ENCODE measurements at regions not wholly inside any gene's neighbourhood (a gene's known extent, or its start where the extent isn't known, plus 50 kb on each side); places are given as distances from the start of the nearest gene placed in this dataset.

DNA sequence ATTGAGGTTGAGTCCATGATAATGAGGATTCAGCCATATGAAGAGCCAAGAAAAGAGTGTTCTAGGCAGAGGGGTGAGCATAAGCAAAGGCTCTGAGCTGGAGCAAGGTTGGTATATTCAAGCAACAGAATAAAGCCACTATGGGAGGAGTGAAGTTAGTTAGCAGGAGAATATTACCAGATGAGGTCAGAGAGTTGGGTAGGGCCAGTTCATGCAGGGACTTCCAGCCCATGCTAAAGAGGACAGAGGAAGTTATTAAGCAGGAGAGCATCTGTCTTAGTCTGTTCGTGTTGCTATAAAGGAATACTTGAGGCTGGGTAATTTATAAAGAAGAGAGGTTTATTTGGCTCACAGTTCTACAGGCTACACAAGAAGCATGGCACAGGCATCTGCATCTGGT is 57.1 kb upstream of the ATG10 start:
- no peak overlapping the region for H3K27ac ChIP-seq (ENCODE audit: low read length)
- H3K4me3 ChIP-seq (ENCODE audit: low read depth in 1 of 2, low read length in 2 of 2): no peak overlapping the region
- no peaks in the 10 kb centered on the region for H3K4me1 ChIP-seq (ENCODE audit: control insufficient read depth in 1 of 2, insufficient read depth in 2 of 2, low read length in 2 of 2)
- H3K36me3 ChIP-seq (ENCODE audit: control insufficient read depth in 1 of 2, insufficient read depth in 2 of 2, low read length in 2 of 2): no peaks in the 10 kb centered on the region
- no peaks in the 10 kb centered on the region for H3K27me3 ChIP-seq (ENCODE audit: low read depth, low read length)
- no peaks in the 10 kb centered on the region for H3K9me3 ChIP-seq (ENCODE audit: control insufficient read depth in 1 of 2, low read length in 2 of 2)

DNA sequence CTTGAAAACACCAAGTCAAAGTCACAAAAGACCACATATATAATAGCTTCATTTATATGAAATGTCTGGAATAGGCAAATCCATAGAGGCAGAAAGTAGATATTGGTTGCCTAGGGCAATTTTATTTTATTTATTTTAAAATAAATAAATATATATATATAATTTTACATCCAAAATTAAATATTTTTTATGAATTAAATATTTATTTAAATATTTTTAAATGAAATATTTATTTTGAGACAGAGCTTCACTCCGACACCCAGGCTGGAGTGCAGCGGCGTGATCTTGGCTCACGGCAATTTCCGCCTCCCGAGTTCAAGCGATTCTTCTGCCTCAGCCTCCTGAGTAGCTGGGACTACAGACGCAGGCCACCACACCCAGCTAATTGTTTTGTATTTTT is 58.9 kb upstream of the ATG10 start:
- Histone ChIP-seq H3K4me3 (ENCODE audit: low read depth in 1 of 2, low read length in 2 of 2) (no peak overlapping the region), H3K27ac (ENCODE audit: low read length) (no peak overlapping the region), H3K4me1 (ENCODE audit: control insufficient read depth in 1 of 2, insufficient read depth in 2 of 2, low read length in 2 of 2) (no peaks in the 10 kb centered on the region), H3K36me3 (ENCODE audit: control insufficient read depth in 1 of 2, insufficient read depth in 2 of 2, low read length in 2 of 2) (no peaks in the 10 kb centered on the region), H3K27me3 (ENCODE audit: low read depth, low read length) (no peaks in the 10 kb centered on the region), H3K9me3 (ENCODE audit: control insufficient read depth in 1 of 2, low read length in 2 of 2) (no peaks in the 10 kb centered on the region)

DNA sequence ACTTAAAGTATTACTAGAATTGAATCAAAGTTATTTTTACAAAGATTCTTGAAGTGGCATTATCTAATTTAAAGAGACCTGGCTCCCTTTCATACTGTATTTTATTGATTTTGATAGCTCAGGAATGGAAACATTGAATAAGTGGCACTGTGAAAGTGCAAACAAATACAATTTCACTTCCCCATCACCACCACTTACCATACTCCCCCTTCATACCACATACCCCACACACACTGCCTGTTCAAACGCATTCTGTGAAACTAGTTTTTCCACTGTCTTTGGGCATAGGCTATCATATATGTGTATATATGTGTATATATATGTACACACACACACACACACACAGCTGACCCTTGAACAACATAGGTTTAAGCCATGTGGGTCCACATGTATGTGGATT is 62.1 kb upstream of the ATG10 start:
- H3K9me3 ChIP-seq (ENCODE audit: control insufficient read depth in 1 of 2, low read length in 2 of 2): no peaks in the 10 kb centered on the region
- H3K4me1 ChIP-seq (ENCODE audit: control insufficient read depth in 1 of 2, insufficient read depth in 2 of 2, low read length in 2 of 2): no peaks in the 10 kb centered on the region
- H3K27ac ChIP-seq (ENCODE audit: low read length): no peak overlapping the region
- no peaks in the 10 kb centered on the region for H3K36me3 ChIP-seq (ENCODE audit: control insufficient read depth in 1 of 2, insufficient read depth in 2 of 2, low read length in 2 of 2)
- no peak overlapping the region for H3K4me3 ChIP-seq (ENCODE audit: low read depth in 1 of 2, low read length in 2 of 2)
- no peaks in the 10 kb centered on the region for H3K27me3 ChIP-seq (ENCODE audit: low read depth, low read length)

DNA sequence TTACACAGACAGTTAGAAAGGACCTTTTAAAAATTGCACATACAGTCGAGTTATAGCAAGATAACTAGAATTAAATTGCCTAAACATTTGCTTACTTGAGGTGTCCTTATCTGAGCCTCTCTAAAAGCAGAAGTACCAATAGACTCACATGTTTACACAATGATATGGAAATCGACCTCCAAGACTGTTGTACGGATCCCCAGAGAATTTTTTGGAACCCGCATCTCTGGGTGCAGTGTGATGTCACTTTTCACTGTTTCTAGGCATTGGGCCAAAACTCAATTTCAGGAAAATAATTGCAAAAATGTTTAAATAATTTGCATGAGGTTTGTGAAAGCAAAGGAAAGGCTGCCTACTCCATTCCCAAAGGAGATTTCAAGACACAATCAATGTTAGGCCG is 63.1 kb upstream of the ATG10 start:
- H3K27me3 ChIP-seq (ENCODE audit: low read depth, low read length): no peaks in the 10 kb centered on the region
- no peak overlapping the region for H3K27ac ChIP-seq (ENCODE audit: low read length)
- no peaks in the 10 kb centered on the region for H3K4me1 ChIP-seq (ENCODE audit: control insufficient read depth in 1 of 2, insufficient read depth in 2 of 2, low read length in 2 of 2)
- no peak overlapping the region for H3K4me3 ChIP-seq (ENCODE audit: low read depth in 1 of 2, low read length in 2 of 2)
- no peaks in the 10 kb centered on the region for H3K36me3 ChIP-seq (ENCODE audit: control insufficient read depth in 1 of 2, insufficient read depth in 2 of 2, low read length in 2 of 2)
- H3K9me3 ChIP-seq (ENCODE audit: control insufficient read depth in 1 of 2, low read length in 2 of 2): no peaks in the 10 kb centered on the region

DNA sequence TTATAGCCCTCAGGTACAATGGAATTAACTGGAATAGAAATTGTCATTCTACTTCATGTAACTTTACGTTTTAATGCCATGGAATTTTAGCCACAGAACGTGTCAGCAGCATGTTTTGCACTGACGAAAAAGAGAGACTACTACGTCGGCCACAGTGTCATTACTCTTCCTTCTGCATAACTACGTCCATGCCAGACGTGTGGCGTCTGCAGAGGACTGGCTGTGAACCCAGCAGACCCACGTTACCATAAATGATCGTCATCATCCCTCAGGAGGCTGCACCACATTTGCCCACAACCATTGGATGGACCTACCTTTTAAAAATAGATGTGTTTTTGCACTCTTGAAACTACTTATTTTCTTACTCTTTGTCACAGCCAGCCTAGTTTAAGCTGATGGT is 63.8 kb upstream of the ATG10 start:
- no peak overlapping the region for H3K27ac ChIP-seq (ENCODE audit: low read length)
- H3K9me3 ChIP-seq (ENCODE audit: control insufficient read depth in 1 of 2, low read length in 2 of 2): no peaks in the 10 kb centered on the region
- no peak overlapping the region for H3K4me3 ChIP-seq (ENCODE audit: low read depth in 1 of 2, low read length in 2 of 2)
- H3K4me1 ChIP-seq (ENCODE audit: control insufficient read depth in 1 of 2, insufficient read depth in 2 of 2, low read length in 2 of 2): no peaks in the 10 kb centered on the region
- no peaks in the 10 kb centered on the region for H3K27me3 ChIP-seq (ENCODE audit: low read depth, low read length)
- H3K36me3 ChIP-seq (ENCODE audit: control insufficient read depth in 1 of 2, insufficient read depth in 2 of 2, low read length in 2 of 2): no peaks in the 10 kb centered on the region

DNA sequence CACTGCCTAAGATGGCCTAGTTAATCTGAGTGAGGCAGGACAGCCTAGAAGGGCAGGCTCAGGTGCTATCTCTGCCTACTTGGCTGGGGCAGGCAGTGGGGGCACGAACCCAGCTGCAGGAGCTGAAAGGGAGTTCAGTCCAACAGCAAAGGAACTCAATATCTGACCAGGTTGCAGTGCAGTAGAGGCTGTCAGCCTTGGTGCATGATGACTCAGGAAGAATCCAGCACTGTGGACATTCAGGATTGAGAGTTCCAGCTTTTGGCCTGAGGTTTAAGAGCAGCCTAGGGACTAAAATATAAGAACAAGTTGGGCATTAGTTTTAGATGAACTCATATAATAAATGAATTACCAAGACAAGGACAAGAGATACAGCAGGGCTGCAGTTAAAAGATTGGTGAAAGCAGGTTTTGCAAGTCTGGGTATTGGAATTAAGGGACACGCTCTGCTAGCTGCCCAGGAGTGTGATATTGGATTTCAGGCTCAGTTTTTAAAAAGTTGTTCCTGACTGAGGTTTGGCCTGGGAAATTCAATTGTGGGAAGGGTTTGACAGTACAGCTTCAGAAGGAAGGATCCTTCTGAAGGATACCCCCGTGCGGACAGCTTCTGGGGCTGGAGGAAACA is 64.7 kb upstream of the ATG10 start:
- Histone ChIP-seq H3K27ac (ENCODE audit: low read length) (no peak overlapping the region), H3K27me3 (ENCODE audit: low read depth, low read length) (no peaks in the 10 kb centered on the region), H3K9me3 (ENCODE audit: control insufficient read depth in 1 of 2, low read length in 2 of 2) (no peaks in the 10 kb centered on the region), H3K36me3 (ENCODE audit: control insufficient read depth in 1 of 2, insufficient read depth in 2 of 2, low read length in 2 of 2) (no peaks in the 10 kb centered on the region), H3K4me1 (ENCODE audit: control insufficient read depth in 1 of 2, insufficient read depth in 2 of 2, low read length in 2 of 2) (no peaks in the 10 kb centered on the region), H3K4me3 (ENCODE audit: low read depth in 1 of 2, low read length in 2 of 2) (no peak overlapping the region)

DNA sequence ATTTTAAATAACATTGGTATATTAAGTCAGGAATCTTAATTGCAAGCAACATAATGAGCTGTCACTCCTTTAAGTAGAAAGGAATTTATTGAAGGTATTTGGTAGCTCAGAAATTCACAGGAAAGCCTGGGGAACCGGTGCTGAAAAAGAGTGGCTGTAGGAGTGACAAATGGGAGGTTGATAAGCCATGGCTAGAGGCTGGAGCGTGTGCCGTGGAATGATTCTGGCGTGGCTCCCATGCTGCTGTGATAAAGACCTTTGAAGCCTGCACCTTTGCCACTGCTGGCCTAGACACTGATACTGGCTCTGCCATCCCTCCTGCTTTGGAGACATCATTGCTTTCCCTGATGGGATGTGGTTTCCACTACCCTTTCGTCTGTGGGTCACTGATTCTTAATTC is 65.7 kb upstream of the ATG10 start:
- Histone ChIP-seq H3K4me3 (ENCODE audit: low read depth in 1 of 2, low read length in 2 of 2) (no peak overlapping the region), H3K4me1 (ENCODE audit: control insufficient read depth in 1 of 2, insufficient read depth in 2 of 2, low read length in 2 of 2) (no peaks in the 10 kb centered on the region), H3K27me3 (ENCODE audit: low read depth, low read length) (no peaks in the 10 kb centered on the region), H3K36me3 (ENCODE audit: control insufficient read depth in 1 of 2, insufficient read depth in 2 of 2, low read length in 2 of 2) (no peaks in the 10 kb centered on the region), H3K27ac (ENCODE audit: low read length) (no peak overlapping the region), H3K9me3 (ENCODE audit: control insufficient read depth in 1 of 2, low read length in 2 of 2) (peaks cover 0 to 2% of the 10 kb centered on the region in 2 donors)

DNA sequence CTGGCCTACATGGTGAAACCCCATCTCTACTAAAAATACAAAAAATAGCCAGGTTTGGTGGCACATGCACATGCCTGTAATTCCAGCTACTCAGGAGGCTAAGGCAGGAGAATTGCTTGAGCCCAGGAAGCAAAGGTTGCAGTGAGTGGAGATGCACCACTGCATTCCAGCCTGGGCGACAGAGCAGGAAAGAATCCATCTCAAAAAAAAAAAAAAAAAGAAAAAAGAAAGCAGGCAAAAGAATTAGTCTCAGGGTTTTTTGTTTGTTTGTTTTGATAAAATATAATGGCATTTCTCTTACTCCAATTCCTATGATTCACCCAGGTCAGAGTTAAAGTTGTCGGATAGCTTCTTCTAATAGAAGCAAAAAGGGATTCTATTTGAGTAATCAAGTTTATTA is 67.0 kb upstream of the ATG10 start:
- peaks cover 0 to 2% of the 10 kb centered on the region in 2 donors for H3K9me3 ChIP-seq (ENCODE audit: control insufficient read depth in 1 of 2, low read length in 2 of 2)
- H3K36me3 ChIP-seq (ENCODE audit: control insufficient read depth in 1 of 2, insufficient read depth in 2 of 2, low read length in 2 of 2): no peaks in the 10 kb centered on the region
- no peak overlapping the region for H3K4me3 ChIP-seq (ENCODE audit: low read depth in 1 of 2, low read length in 2 of 2)
- no peaks in the 10 kb centered on the region for H3K27me3 ChIP-seq (ENCODE audit: low read depth, low read length)
- H3K4me1 ChIP-seq (ENCODE audit: control insufficient read depth in 1 of 2, insufficient read depth in 2 of 2, low read length in 2 of 2): no peaks in the 10 kb centered on the region
- no peak overlapping the region for H3K27ac ChIP-seq (ENCODE audit: low read length)

DNA sequence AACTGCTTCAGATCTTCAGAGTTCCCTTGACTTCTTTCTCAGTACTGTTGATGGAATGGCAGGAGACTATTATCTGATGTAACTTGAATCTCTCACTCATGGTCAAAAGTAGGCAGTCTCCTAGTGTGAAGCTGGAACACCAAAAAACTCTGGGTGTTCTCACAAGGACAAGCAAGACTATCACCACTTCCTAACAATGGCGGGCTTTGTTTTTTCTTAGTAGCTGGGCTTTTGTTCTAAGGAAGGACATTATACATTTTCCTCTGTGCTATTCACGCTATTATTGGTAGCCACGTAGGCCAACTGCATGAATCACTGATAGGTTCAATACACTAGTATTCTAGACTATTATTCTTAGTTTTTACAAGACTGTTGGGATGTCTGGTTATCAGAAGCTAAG is 67.7 kb upstream of the ATG10 start:
- Histone ChIP-seq H3K4me1 (ENCODE audit: control insufficient read depth in 1 of 2, insufficient read depth in 2 of 2, low read length in 2 of 2) (no peaks in the 10 kb centered on the region), H3K27me3 (ENCODE audit: low read depth, low read length) (no peaks in the 10 kb centered on the region), H3K36me3 (ENCODE audit: control insufficient read depth in 1 of 2, insufficient read depth in 2 of 2, low read length in 2 of 2) (no peaks in the 10 kb centered on the region), H3K9me3 (ENCODE audit: control insufficient read depth in 1 of 2, low read length in 2 of 2) (peaks cover 0 to 2% of the 10 kb centered on the region in 2 donors), H3K4me3 (ENCODE audit: low read depth in 1 of 2, low read length in 2 of 2) (no peak overlapping the region), H3K27ac (ENCODE audit: low read length) (no peak overlapping the region)

DNA sequence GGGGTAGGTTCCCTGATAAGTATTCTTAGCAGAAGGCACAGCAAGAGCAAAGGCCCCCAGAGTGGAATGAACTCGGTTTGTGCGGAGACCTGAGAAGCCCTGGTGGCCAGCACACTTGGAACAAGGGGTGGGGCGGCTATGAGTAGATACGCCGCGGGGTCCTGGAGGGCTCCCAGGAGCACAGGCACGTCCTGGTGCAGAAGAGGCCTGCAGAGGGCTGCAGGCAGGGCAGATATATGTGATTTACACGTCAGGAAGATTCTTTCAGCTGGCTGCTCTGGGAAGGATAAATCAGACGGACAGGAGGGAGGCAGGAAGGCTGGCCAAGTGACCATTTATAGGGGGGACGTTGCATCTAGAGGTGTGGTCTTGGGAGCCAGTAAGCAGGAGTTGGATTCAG is 70.2 kb upstream of the ATG10 start:
- H3K36me3 ChIP-seq (ENCODE audit: control insufficient read depth in 1 of 2, insufficient read depth in 2 of 2, low read length in 2 of 2): no peaks in the 10 kb centered on the region
- H3K9me3 ChIP-seq (ENCODE audit: control insufficient read depth in 1 of 2, low read length in 2 of 2): peaks cover 0 to 2% of the 10 kb centered on the region in 2 donors
- no peaks in the 10 kb centered on the region for H3K27me3 ChIP-seq (ENCODE audit: low read depth, low read length)
- no peak overlapping the region for H3K27ac ChIP-seq (ENCODE audit: low read length)
- H3K4me1 ChIP-seq (ENCODE audit: control insufficient read depth in 1 of 2, insufficient read depth in 2 of 2, low read length in 2 of 2): no peaks in the 10 kb centered on the region
- no peak overlapping the region for H3K4me3 ChIP-seq (ENCODE audit: low read depth in 1 of 2, low read length in 2 of 2)

DNA sequence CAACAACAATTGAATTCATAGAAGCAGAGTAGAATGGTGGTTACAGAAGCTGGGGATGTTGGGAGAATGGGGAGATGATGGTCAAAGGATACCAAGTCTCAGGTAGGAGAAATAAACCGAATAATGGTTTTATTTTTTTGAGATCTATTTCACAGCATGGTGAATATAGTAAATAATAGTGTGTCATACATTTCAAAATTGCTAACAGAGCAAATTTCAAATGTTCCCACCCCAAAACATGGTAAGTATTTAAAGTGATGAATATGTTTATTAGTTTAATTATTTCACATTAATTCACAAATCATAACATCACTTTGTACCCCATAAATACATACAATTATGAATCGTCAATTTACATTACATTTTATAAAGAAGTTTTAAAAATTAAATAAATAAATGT is 72.7 kb upstream of the ATG10 start:
- no peak overlapping the region for H3K27ac ChIP-seq (ENCODE audit: low read length)
- H3K27me3 ChIP-seq (ENCODE audit: low read depth, low read length): no peaks in the 10 kb centered on the region
- no peaks in the 10 kb centered on the region for H3K36me3 ChIP-seq (ENCODE audit: control insufficient read depth in 1 of 2, insufficient read depth in 2 of 2, low read length in 2 of 2)

DNA sequence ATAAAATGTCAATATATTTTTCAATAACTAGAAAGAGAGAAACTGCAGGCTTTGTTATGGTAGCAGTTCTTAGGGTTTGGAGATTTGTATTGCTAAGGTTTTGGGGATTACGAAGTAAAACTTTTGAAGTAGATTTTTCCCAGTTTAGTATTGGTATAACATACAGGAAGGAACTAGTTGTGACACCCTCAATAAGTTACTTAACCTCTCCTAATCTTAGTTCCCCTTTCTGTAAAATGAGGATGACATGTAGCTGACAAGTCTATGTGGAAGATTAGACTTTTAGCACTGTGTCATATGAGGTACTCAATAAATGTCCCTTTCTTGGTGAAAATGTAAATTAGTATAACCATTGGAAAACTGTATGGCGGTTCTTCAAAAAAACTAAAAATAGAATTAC is 73.4 kb upstream of the ATG10 start:
- Histone ChIP-seq H3K4me1 (ENCODE audit: control insufficient read depth in 1 of 2, insufficient read depth in 2 of 2, low read length in 2 of 2) (no peaks in the 10 kb centered on the region), H3K27ac (ENCODE audit: low read length) (no peak overlapping the region), H3K4me3 (ENCODE audit: low read depth in 1 of 2, low read length in 2 of 2) (no peak overlapping the region), H3K9me3 (ENCODE audit: control insufficient read depth in 1 of 2, low read length in 2 of 2) (peaks cover 0 to 2% of the 10 kb centered on the region in 2 donors), H3K27me3 (ENCODE audit: low read depth, low read length) (no peaks in the 10 kb centered on the region), H3K36me3 (ENCODE audit: control insufficient read depth in 1 of 2, insufficient read depth in 2 of 2, low read length in 2 of 2) (no peaks in the 10 kb centered on the region)

More for the DNA sequence above, 72.7 kb upstream of the ATG10 start:
- Histone ChIP-seq H3K4me1 (ENCODE audit: control insufficient read depth in 1 of 2, insufficient read depth in 2 of 2, low read length in 2 of 2) (no peaks in the 10 kb centered on the region), H3K4me3 (ENCODE audit: low read depth in 1 of 2, low read length in 2 of 2) (no peak overlapping the region), H3K9me3 (ENCODE audit: control insufficient read depth in 1 of 2, low read length in 2 of 2) (peaks cover 0 to 2% of the 10 kb centered on the region in 2 donors)

Data from muscle layer of duodenum (tissue), 2 donors.